Fibroblast of pulmonary artery (primary cell): ENCODE measurements at regions not wholly inside any gene's neighbourhood (a gene's known extent, or its start where the extent isn't known, plus 50 kb on each side); places are given as distances from the start of the nearest gene placed in this dataset.

Experiments
- DNase-seq: peaks from one replicate; pipeline ENCODE4 v3.0.0-alpha.2; 2010; ENCODE audit warnings: low read depth
- H3K4me3 ChIP-seq: replicated peaks from 2 replicates; pipeline ENCODE4 v1.5.1; 2011; ENCODE audit warnings: low read depth, mild to moderate bottlenecking, control low read depth, low read length, moderate library complexity
- TF ChIP-seq, protein P1 (sequence below): IDR thresholded peaks from 2 replicates; pipeline ENCODE4 v1.5.1; 2011; ENCODE audit warnings: mild to moderate bottlenecking, control low read depth, low read length, inconsistent platforms; ENCODE audit errors: missing control alignments

DNA sequence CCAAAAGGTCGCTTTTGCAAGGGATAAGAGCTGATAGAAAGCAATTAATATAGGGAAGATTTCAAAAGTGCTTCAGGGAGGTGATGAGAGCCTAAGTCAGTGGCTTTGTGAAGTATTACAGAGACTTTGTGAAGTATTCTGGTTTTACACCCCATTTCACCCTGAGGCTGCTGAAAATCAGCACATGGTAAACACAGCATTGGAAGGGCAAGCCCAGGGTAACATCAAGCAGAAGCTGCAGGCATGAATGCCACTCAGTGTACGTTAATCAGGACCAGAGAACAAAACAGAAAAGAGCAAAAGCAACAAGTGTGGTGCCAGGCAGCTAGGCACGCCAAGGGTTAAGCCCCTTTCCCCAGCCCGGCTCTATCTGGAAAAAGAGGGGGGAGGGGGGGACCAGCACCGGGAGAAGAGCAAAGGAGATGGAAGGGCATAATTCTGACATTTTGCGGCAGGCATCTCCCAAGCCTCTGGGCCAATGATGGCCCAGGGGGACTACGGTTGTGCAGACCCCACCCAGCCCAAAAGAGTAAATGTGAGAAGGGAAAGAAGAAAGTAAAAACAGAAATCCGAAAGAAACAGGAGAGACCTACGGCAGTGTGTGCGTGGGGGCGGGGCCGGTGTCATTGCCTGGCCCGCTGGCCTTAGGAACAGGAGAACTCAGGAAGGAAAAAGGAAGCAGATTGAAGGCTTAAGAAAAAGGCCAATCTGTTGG, 58.9 kb downstream of the DHRS2 start:
- peak; percentile 3 for DNase-seq
- TF ChIP-seq, protein P1, sequence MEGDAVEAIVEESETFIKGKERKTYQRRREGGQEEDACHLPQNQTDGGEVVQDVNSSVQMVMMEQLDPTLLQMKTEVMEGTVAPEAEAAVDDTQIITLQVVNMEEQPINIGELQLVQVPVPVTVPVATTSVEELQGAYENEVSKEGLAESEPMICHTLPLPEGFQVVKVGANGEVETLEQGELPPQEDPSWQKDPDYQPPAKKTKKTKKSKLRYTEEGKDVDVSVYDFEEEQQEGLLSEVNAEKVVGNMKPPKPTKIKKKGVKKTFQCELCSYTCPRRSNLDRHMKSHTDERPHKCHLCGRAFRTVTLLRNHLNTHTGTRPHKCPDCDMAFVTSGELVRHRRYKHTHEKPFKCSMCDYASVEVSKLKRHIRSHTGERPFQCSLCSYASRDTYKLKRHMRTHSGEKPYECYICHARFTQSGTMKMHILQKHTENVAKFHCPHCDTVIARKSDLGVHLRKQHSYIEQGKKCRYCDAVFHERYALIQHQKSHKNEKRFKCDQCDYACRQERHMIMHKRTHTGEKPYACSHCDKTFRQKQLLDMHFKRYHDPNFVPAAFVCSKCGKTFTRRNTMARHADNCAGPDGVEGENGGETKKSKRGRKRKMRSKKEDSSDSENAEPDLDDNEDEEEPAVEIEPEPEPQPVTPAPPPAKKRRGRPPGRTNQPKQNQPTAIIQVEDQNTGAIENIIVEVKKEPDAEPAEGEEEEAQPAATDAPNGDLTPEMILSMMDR, result no peak
- peak overlapping the region; percentile 26 for H3K4me3 ChIP-seq

- TF ChIP-seq, protein P1, result no peak
- no peak for DNase-seq
- H3K4me3 ChIP-seq, result peak overlapping the region; percentile 26
Observed at GRCh38 chr14:23695664-23695999, 59.5 kb downstream of the DHRS2 start.

GRCh38 chr14:23696701-23697239, 60.6 kb downstream of the DHRS2 start:
- TF ChIP-seq, protein P1, result no peak
- H3K4me3 ChIP-seq, result no peak overlapping the region
- no peak for DNase-seq

DNA sequence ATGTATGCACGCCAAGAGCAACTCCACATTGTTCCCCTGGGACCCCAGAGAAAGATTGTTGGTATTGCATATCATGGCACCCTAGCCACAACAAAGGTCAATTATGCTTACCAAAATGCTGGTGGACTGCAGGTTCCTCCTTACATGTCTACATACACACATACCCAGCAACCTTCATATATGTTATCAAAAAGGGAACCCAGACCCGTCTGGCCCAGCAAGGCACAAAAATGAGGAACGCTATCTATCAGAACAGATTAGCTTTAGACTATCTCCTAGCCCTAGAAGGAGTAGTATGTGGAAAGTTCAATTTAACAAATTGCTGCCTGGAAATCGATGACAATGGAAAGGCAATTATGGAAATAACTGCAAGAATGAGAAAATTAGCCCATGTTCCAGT, 61.5 kb downstream of the DHRS2 start:
- no peak for DNase-seq
- H3K4me3 ChIP-seq, result no peak overlapping the region
- TF ChIP-seq, protein P1, result no peak

DNA sequence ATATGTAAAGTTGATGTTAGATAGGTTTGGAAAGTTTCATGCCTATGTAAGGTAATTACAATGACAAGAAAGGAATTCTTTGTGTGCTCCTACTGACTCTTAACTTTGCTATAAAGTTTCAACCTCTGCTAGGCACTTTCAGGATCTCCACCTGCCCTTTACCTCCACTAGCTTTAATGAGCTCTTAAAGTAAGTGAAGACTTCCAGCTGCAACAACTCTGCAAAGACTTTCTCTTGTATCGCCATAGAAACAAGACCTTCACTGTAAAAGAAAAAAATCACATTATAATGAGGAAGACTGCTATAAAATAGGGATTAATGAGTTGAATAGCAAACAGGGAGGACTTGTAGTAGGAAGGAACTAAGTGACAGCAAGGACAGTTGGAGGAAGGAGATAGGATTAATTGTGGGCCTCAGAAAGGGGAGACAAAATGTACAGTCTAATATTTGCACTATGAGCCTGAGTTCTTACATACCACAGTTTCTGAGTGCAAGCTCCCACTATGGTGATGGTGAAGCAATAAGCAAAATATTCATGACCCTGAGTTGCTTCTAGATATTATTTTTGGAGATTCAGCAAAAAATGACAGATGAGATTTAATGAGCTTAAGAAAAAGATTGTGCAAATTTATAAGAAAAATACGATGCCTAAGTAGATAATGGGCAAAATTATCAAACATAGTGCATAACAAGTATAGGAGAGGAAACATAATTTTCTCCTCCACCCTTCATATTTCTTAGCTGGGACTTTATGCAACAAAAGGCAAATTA, 66.7 kb downstream of the DHRS2 start:
- no peak for DNase-seq
- TF ChIP-seq, protein P1, result no peak
- no peak overlapping the region for H3K4me3 ChIP-seq

DNA sequence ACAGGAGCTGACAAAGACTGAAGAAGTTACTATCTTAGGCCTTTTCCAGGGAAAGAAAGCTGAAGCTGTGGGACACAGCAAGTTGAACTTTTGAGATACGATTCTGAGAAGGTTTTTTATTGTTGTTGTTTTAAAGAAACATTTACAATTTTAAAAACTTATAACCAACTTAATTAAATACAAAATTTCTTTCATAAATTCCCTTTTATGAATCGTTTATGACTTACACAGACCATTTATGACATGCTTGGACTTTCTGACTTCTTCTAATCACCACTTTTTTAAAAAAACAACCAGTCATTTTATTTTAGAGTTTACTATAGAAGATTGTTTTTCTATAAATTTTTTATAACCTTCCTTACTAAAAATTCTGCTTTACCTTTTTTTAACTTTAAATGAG, 68.7 kb downstream of the DHRS2 start:
- no peak for DNase-seq
- H3K4me3 ChIP-seq, result no peak overlapping the region
- TF ChIP-seq, protein P1, result no peak
